ENCODE measurements at regions not wholly inside any gene's neighbourhood (a gene's known extent, or its start where the extent isn't known, plus 50 kb on each side); places are given as distances from the start of the nearest gene placed in this dataset.

GRCh38 chr20:19944772-19945459, 72.2 kb upstream of the NAA20 start:
- Mint-ChIP-seq H3K27me3 (ENCODE audit: low read depth) (peaks cover 12% of the 10 kb centered on the region), H3K4me1 (ENCODE audit: low read depth) (peaks cover 5% of the 10 kb centered on the region), H3K9me3 (no peaks in the 10 kb centered on the region), H3K4me3 (no peak overlapping the region), H3K36me3 (ENCODE audit: insufficient read depth) (no peaks in the 10 kb centered on the region)
- no peak for DNase-seq
- ATAC-seq: peak; percentile 79 to 85

DNA sequence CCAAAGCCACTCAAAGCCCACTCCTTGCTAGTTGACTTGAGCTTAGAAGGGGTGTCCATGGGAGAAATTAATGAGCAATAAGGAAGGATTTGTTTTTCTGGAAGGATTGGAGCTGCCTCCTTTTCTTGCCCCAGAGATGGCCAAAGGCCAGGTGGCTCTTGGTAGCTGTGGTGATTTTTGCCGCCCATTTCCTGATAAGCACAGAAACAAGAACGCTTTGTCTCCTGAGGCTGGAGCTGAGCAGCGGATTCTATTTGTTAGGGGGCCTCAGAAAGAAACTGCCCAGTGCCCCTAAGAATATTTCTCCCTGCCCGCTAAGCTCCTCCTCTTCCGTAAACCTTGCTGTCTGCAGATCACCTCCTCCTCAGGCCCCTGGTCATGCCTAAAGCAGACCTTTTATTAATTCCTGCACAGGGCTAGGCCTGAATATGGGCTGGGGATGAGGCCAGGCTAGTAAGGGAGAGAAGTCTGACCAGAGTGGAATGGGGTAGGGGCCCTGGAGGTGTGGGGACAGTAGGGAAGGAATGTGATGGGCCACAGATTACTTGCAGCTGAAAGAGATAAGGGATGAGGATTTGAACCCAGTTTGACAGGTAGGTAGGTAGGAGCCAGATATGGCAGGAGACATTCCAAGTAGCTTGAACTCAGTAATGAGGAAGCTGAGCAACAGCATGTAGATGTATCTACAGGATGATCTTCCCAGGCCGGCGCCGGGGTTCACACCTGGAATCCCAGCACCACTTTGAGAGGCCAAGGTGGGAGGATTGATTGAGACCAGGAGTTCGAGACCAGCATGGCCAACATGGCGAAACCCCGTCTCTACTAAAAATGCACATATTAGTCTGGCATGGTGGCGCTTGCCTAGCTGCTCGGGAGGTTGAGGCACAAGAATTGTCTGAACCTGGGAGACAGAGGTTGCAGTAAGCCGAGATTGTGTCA, 71.2 kb upstream of the NAA20 start:
- no peak overlapping the region for H3K4me3 Mint-ChIP-seq
- H3K36me3 Mint-ChIP-seq (ENCODE audit: insufficient read depth): no peaks in the 10 kb centered on the region
- no peak for ATAC-seq
- no peak for DNase-seq
- H3K9me3 Mint-ChIP-seq: no peaks in the 10 kb centered on the region
- peaks cover 5% of the 10 kb centered on the region for H3K4me1 Mint-ChIP-seq (ENCODE audit: low read depth)
- peaks cover 8% of the 10 kb centered on the region for H3K27me3 Mint-ChIP-seq (ENCODE audit: low read depth)

GRCh38 chr20:19947611-19948264, 69.4 kb upstream of the NAA20 start:
- Mint-ChIP-seq H3K27me3 (ENCODE audit: low read depth) (peaks cover 2% of the 10 kb centered on the region), H3K9me3 (no peaks in the 10 kb centered on the region), H3K4me1 (ENCODE audit: low read depth) (peaks cover 12% of the 10 kb centered on the region), H3K4me3 (no peak overlapping the region), H3K36me3 (ENCODE audit: insufficient read depth) (no peaks in the 10 kb centered on the region)
- peak in 1 of 2 donors; percentile 20 for ATAC-seq
- DNase-seq: no peak

- Mint-ChIP-seq H3K27me3 (ENCODE audit: low read depth) (peaks cover 2% of the 10 kb centered on the region), H3K4me3 (no peak overlapping the region), H3K9me3 (no peaks in the 10 kb centered on the region), H3K36me3 (ENCODE audit: insufficient read depth) (no peaks in the 10 kb centered on the region), H3K4me1 (ENCODE audit: low read depth) (peaks cover 12% of the 10 kb centered on the region)
- ATAC-seq: no peak
- DNase-seq: no peak
These were observed 67.8 kb upstream of the NAA20 start for GRCh38 chr20:19949195-19949867.

DNA sequence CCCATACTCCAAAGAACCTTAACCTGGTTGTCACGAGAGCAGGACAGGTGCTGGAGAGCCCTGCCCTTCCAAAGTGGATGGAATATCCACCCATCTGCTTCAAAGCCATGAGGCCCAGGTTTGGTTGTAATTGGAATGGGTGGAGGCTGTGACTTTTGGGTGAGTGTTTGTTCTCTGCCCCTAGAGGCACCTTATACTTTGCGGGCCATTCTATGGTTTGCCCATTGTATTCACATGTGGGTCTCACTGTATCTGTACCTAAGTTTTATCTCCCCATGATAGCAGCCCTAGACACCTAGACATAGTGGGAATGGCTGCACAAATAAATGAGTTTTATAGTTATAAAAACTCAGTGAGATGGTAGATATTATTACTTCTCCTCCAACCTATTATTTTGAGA, 67.1 kb upstream of the NAA20 start:
- Mint-ChIP-seq H3K27me3 (ENCODE audit: low read depth) (peaks cover 2% of the 10 kb centered on the region), H3K4me3 (no peak overlapping the region), H3K36me3 (ENCODE audit: insufficient read depth) (no peaks in the 10 kb centered on the region), H3K9me3 (no peaks in the 10 kb centered on the region), H3K4me1 (ENCODE audit: low read depth) (peaks cover 10% of the 10 kb centered on the region)
- no peak for ATAC-seq
- no peak for DNase-seq

DNA sequence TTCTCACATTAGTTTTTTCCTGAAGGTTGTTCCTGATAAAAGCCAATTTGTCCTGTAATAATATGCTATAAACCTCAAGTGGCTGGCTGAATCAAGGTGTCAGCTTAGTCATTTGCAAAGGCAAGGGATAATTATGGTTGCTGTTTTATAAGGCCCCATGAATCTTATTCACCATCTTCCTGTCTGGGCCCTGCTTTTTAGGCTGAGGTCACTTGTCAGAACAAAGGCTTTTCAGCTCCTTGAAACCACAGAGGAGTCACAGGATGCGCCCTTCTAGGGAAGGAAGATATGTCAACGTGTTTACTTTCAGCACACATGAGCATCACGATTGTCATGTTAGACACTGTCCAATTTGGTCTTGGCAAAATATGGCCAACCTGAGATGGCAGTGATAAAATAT, 64.8 kb upstream of the NAA20 start:
- Mint-ChIP-seq H3K4me3 (no peak overlapping the region), H3K4me1 (ENCODE audit: low read depth) (peaks cover 7% of the 10 kb centered on the region), H3K9me3 (no peaks in the 10 kb centered on the region), H3K36me3 (ENCODE audit: insufficient read depth) (no peaks in the 10 kb centered on the region), H3K27me3 (ENCODE audit: low read depth) (no peaks in the 10 kb centered on the region)
- DNase-seq: no peak
- no peak for ATAC-seq

DNA sequence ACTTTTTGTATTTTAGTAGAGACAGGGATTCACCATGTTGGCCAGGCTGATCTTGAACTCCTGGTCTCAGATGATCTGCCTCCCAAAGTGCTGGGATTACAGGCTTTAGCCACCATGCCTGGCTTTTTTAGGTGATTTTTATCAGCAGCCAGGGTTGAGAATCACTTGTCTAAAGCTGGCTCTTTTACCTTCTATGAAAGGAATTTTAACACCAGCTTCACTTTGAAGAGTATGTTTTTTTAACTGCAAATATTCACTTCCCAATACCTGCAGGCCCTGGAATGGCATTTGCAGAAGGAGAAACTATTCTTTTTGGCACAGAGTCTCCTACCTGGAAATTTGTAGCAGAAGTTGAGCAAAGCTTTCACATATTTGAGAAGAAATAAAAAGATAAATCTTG, 63.6 kb upstream of the NAA20 start:
- H3K4me1 Mint-ChIP-seq (ENCODE audit: low read depth): peaks cover 7% of the 10 kb centered on the region
- H3K4me3 Mint-ChIP-seq: no peak overlapping the region
- DNase-seq (no peak), ATAC-seq (no peak)
- no peaks in the 10 kb centered on the region for H3K27me3 Mint-ChIP-seq (ENCODE audit: low read depth)
- no peaks in the 10 kb centered on the region for H3K9me3 Mint-ChIP-seq
- no peaks in the 10 kb centered on the region for H3K36me3 Mint-ChIP-seq (ENCODE audit: insufficient read depth)

GRCh38 chr20:19956976-19957375, 60.2 kb upstream of the NAA20 start:
- Mint-ChIP-seq H3K27me3 (ENCODE audit: low read depth) (no peaks in the 10 kb centered on the region), H3K9me3 (no peaks in the 10 kb centered on the region), H3K4me1 (ENCODE audit: low read depth) (peaks cover 5% of the 10 kb centered on the region), H3K4me3 (no peak overlapping the region), H3K36me3 (ENCODE audit: insufficient read depth) (no peaks in the 10 kb centered on the region)
- ATAC-seq (no peak), DNase-seq (no peak)

- DNase-seq (no peak), ATAC-seq (no peak)
- H3K36me3 Mint-ChIP-seq (ENCODE audit: insufficient read depth): no peaks in the 10 kb centered on the region
- no peaks in the 10 kb centered on the region for H3K9me3 Mint-ChIP-seq
- H3K4me1 Mint-ChIP-seq (ENCODE audit: low read depth): no peaks in the 10 kb centered on the region
- H3K4me3 Mint-ChIP-seq: no peak overlapping the region
- no peaks in the 10 kb centered on the region for H3K27me3 Mint-ChIP-seq (ENCODE audit: low read depth)
These were observed 58.9 kb upstream of the NAA20 start for GRCh38 chr20:19958219-19958618.

DNA sequence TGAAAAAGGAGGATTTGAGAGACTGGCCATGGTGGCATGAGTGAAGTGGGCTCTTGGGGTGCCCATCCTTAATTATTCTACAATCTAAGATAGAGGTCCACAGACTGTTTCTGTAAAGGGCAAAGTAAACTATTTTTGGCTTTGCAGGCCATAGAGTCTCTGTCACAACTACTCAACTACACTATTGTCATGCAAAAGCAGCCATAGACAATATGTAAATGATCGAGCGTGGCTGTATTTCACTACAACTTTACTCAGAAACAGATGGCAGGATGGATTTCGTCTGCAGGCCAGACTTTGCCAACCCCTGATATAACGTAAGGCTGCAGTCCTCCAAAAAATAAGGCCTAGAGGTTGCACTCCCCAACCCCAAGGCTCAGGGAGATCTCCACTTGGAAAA, 58.2 kb upstream of the NAA20 start:
- Mint-ChIP-seq H3K4me3 (no peak overlapping the region), H3K36me3 (ENCODE audit: insufficient read depth) (no peaks in the 10 kb centered on the region), H3K9me3 (no peaks in the 10 kb centered on the region), H3K4me1 (ENCODE audit: low read depth) (no peaks in the 10 kb centered on the region), H3K27me3 (ENCODE audit: low read depth) (no peaks in the 10 kb centered on the region)
- ATAC-seq (no peak), DNase-seq (no peak)

DNA sequence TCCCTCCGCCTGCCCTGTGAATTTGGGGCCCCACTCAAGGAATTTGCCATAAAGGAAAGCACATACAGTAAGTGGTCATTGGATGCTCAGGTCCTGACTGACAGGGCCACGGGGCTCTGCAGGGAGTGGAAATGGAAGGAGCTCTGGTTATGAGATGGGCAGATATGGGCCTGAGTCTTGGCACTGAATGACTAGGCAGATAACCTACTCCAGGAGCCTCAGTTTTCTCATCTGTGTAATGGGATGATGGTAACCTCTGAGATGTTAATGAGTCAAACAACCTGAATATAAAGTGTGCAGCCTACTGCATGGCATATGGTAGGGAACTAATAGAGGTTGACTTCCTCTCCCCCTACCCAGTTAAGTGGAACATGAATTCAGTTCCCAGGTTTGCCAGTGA, 56.4 kb upstream of the NAA20 start:
- no peaks in the 10 kb centered on the region for H3K27me3 Mint-ChIP-seq (ENCODE audit: low read depth)
- no peaks in the 10 kb centered on the region for H3K9me3 Mint-ChIP-seq
- DNase-seq: no peak
- no peaks in the 10 kb centered on the region for H3K4me1 Mint-ChIP-seq (ENCODE audit: low read depth)
- no peak for ATAC-seq
- H3K36me3 Mint-ChIP-seq (ENCODE audit: insufficient read depth): no peaks in the 10 kb centered on the region
- no peak overlapping the region for H3K4me3 Mint-ChIP-seq

DNA sequence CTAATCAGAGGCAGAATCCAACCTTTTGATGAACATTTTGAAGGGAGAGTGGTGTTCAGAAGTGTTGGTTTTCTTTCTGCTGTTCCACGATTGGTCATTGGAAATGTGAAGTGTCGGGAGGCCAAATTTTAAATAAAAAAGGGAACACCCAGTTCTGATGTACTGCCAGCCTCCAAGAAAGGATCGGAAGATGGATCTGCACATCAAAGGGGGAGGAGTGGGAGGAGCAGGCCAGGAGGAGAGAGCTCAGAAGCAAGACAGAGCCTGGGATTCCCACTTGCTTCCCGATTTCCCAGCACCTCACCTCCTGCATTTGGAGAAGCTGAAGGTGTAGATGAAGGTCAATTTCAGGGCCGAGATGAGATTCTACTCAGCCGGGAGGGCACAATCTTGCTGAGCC, 55.9 kb upstream of the NAA20 start:
- Mint-ChIP-seq H3K36me3 (ENCODE audit: insufficient read depth) (no peaks in the 10 kb centered on the region), H3K27me3 (ENCODE audit: low read depth) (no peaks in the 10 kb centered on the region), H3K4me1 (ENCODE audit: low read depth) (no peaks in the 10 kb centered on the region), H3K9me3 (no peaks in the 10 kb centered on the region), H3K4me3 (no peak overlapping the region)
- ATAC-seq: no peak
- DNase-seq: no peak

GRCh38 chr20:19962958-19963357, 54.2 kb upstream of the NAA20 start:
- Mint-ChIP-seq H3K4me3 (no peak overlapping the region), H3K9me3 (no peaks in the 10 kb centered on the region), H3K36me3 (ENCODE audit: insufficient read depth) (no peaks in the 10 kb centered on the region), H3K27me3 (ENCODE audit: low read depth) (no peaks in the 10 kb centered on the region), H3K4me1 (ENCODE audit: low read depth) (peaks cover 5% of the 10 kb centered on the region)
- ATAC-seq (no peak), DNase-seq (no peak)
